Endodermal cell (in vitro differentiated cells): ENCODE measurements at regions not wholly inside any gene's neighbourhood (a gene's known extent, or its start where the extent isn't known, plus 50 kb on each side); places are given as distances from the start of the nearest gene placed in this dataset.
A peak's percentile ranks its signal among the peaks of the same experiment; 100 is the strongest.
"Not testable (repeated sequence)": the region's sequence is repeated elsewhere in the genome, so short reads cannot be mapped to it uniquely, and the experiment has no call there.

Experiments used
- DNase-seq: peaks from one replicate; pipeline ENCODE4 v3.0.0-alpha.2; 2017
- H3K27ac ChIP-seq: 2 replicates; pipeline ENCODE4 v1.5.1; 2013; ENCODE audit warnings: mild to moderate bottlenecking, low read depth, low read length, moderate library complexity
- H3K27me3 ChIP-seq: 2 replicates; pipeline ENCODE4 v1.6.1; 2013; ENCODE audit warnings: mild to moderate bottlenecking, low read length, moderate library complexity; ENCODE audit not compliant: insufficient read depth, control insufficient read depth, poor library complexity, severe bottlenecking
- H3K36me3 ChIP-seq: 2 replicates; pipeline ENCODE4 v1.7.0; 2013; ENCODE audit warnings: mild to moderate bottlenecking, low read length, moderate library complexity; ENCODE audit not compliant: control insufficient read depth, insufficient read depth
- H3K4me1 ChIP-seq: one replicate; pipeline ENCODE4 v1.7.0; 2013; ENCODE audit warnings: low read length; ENCODE audit not compliant: control insufficient read depth, insufficient read depth
- H3K4me3 ChIP-seq: 2 replicates; pipeline ENCODE4 v1.5.1; 2013; ENCODE audit warnings: mild to moderate bottlenecking, low read length, moderate library complexity
- H3K9ac ChIP-seq: 2 replicates; pipeline ENCODE4 v1.6.1; 2013; ENCODE audit warnings: mild to moderate bottlenecking, low read length, moderate library complexity; ENCODE audit not compliant: poor library complexity, severe bottlenecking; ENCODE audit errors: extremely low read depth
- H3K9me3 ChIP-seq: 2 replicates; pipeline ENCODE4 v1.6.1; 2013; ENCODE audit warnings: mild to moderate bottlenecking, low read length, moderate library complexity; ENCODE audit not compliant: control insufficient read depth
- H3K27ac Mint-ChIP-seq: 2 replicates; pipeline ENCODE4 v1.8.0; 2020; ENCODE audit warnings: mixed read lengths
- H3K27me3 Mint-ChIP-seq: 2 replicates; pipeline ENCODE4 v1.8.0; 2021; ENCODE audit warnings: mild to moderate bottlenecking, mixed read lengths; ENCODE audit not compliant: insufficient read depth
- H3K36me3 Mint-ChIP-seq: 2 replicates; pipeline ENCODE4 v1.8.0; 2020; ENCODE audit warnings: low read depth, mixed read lengths
- H3K4me1 Mint-ChIP-seq: 2 replicates; pipeline ENCODE4 v1.8.0; 2020; ENCODE audit warnings: mixed read lengths
- H3K4me3 Mint-ChIP-seq: 2 replicates; pipeline ENCODE4 v1.8.0; 2020; ENCODE audit warnings: mild to moderate bottlenecking, moderate library complexity, mixed read lengths
- H3K9me3 Mint-ChIP-seq: 2 replicates; pipeline ENCODE4 v1.8.0; 2020; ENCODE audit warnings: mild to moderate bottlenecking, mixed read lengths
- CTCF ChIP-seq: fragments of 200-600 bp; sonication (generic); conservative IDR thresholded peaks from 2 replicates; pipeline ENCODE4 v1.5.0; 2021; ENCODE audit warnings: antibody characterized with exemption, mild to moderate bottlenecking
- WGBS, 2 experiments: methylation state at CpG; one replicate each; pipeline versions ENCODE4 v1.1.5 to v1.1.7; 2013; ENCODE audit warnings: missing lambda C conversion rate in 2 of 2, mixed read lengths in 1 of 2; ENCODE audit not compliant: insufficient coverage in 1 of 2, insufficient read length in 1 of 2; 5-methylcytosine and 5-hydroxymethylcytosine counted together

- no peaks in the 10 kb centered on the region for H3K36me3 Mint-ChIP-seq
- H3K9me3 Mint-ChIP-seq, result no peaks in the 10 kb centered on the region
- WGBS, 2 experiments, result 92% methylated on average over 2 of the region's 2 CpGs; no CpG with 5 or more reads in 1 of the 2 experiments
- Histone ChIP-seq H3K4me3 (peak overlapping the region; percentile 5), H3K4me1 (no peaks in the 10 kb centered on the region), H3K27ac (no peak overlapping the region), H3K9ac (no peak overlapping the region), H3K36me3 (no peaks in the 10 kb centered on the region), H3K9me3 (peaks cover 8% of the 10 kb centered on the region), H3K27me3 (no peaks in the 10 kb centered on the region)
- no peaks in the 10 kb centered on the region for H3K27me3 Mint-ChIP-seq
- no peak for TF ChIP-seq CTCF
- no peak overlapping the region for H3K27ac Mint-ChIP-seq
- DNase-seq, result no peak
- peaks cover 6% of the 10 kb centered on the region for H3K4me1 Mint-ChIP-seq
- H3K4me3 Mint-ChIP-seq, result no peak overlapping the region
These were observed 74.4 kb downstream of the P2RY1 start for GRCh38 chr3:152909180-152909883.

- DNase-seq, result no peak
- no peaks in the 10 kb centered on the region for H3K27me3 Mint-ChIP-seq
- H3K9me3 ChIP-seq, result peaks cover 8% of the 10 kb centered on the region
- no peak overlapping the region for H3K27ac ChIP-seq
- 75 to 92% methylated on average over 2 to 4 of the region's 4 CpGs for WGBS, 2 experiments
- no peaks in the 10 kb centered on the region for H3K36me3 ChIP-seq
- TF ChIP-seq CTCF, result peak; percentile 52
- H3K9me3 Mint-ChIP-seq, result no peaks in the 10 kb centered on the region
- H3K9ac ChIP-seq, result no peak overlapping the region
- H3K4me3 Mint-ChIP-seq, result no peak overlapping the region
- peaks cover 8% of the 10 kb centered on the region for H3K4me1 Mint-ChIP-seq
- no peak overlapping the region for H3K4me3 ChIP-seq
- no peaks in the 10 kb centered on the region for H3K27me3 ChIP-seq
- no peak overlapping the region for H3K27ac Mint-ChIP-seq
- no peaks in the 10 kb centered on the region for H3K4me1 ChIP-seq
- H3K36me3 Mint-ChIP-seq, result no peaks in the 10 kb centered on the region
These were observed 75.3 kb downstream of the P2RY1 start for GRCh38 chr3:152910211-152910610.

- H3K4me3 ChIP-seq, result no peak overlapping the region
- no peak overlapping the region for H3K4me3 Mint-ChIP-seq
- peaks cover 8% of the 10 kb centered on the region for H3K9me3 ChIP-seq
- H3K4me1 ChIP-seq, result peaks cover 2% of the 10 kb centered on the region
- H3K4me1 Mint-ChIP-seq, result peaks cover 14% of the 10 kb centered on the region
- H3K27me3 ChIP-seq, result no peaks in the 10 kb centered on the region
- H3K27ac Mint-ChIP-seq, result no peak overlapping the region
- H3K9ac ChIP-seq, result no peak overlapping the region
- 94% methylated on average over 1 of the region's 1 CpG; no CpG with 5 or more reads in 1 of the 2 experiments for WGBS, 2 experiments
- TF ChIP-seq CTCF, result no peak
- H3K36me3 Mint-ChIP-seq, result no peaks in the 10 kb centered on the region
- no peak for DNase-seq
- H3K27ac ChIP-seq, result no peak overlapping the region
- H3K9me3 Mint-ChIP-seq, result no peaks in the 10 kb centered on the region
- H3K36me3 ChIP-seq, result no peaks in the 10 kb centered on the region
- H3K27me3 Mint-ChIP-seq, result no peaks in the 10 kb centered on the region
These were observed 76.0 kb downstream of the P2RY1 start for GRCh38 chr3:152910966-152911365.

GRCh38 chr3:152914743-152915142, 79.8 kb downstream of the P2RY1 start:
- not testable (repeated sequence) for H3K27ac Mint-ChIP-seq, H3K4me3 Mint-ChIP-seq, DNase-seq, H3K27ac ChIP-seq, H3K36me3 Mint-ChIP-seq, H3K9ac ChIP-seq, H3K27me3 Mint-ChIP-seq, H3K9me3 ChIP-seq, H3K36me3 ChIP-seq, H3K4me3 ChIP-seq, H3K9me3 Mint-ChIP-seq, H3K27me3 ChIP-seq, H3K4me1 ChIP-seq
- H3K4me1 Mint-ChIP-seq, result peaks cover 14% of the 10 kb centered on the region
- 83 to 94% methylated on average over 7 to 8 of the region's 8 CpGs for WGBS, 2 experiments
